Ishikawa (cell line): ENCODE measurements at regions not wholly inside any gene's neighbourhood (a gene's known extent, or its start where the extent isn't known, plus 50 kb on each side); places are given as distances from the start of the nearest gene placed in this dataset.

Experiments
- CEBPB ChIP-seq: IDR thresholded peaks from 2 replicates; pipeline ENCODE4 v1.6.1; 2012
- CREB1 ChIP-seq: IDR thresholded peaks from 2 replicates; pipeline ENCODE4 v1.6.1; 2012; ENCODE audit warnings: low read depth
- EGR1 ChIP-seq: IDR thresholded peaks from 2 replicates; pipeline ENCODE4 v1.6.1; 2012
- EP300 ChIP-seq: IDR thresholded peaks from 2 replicates; pipeline ENCODE4 v1.6.1; 2012; ENCODE audit warnings: borderline replicate concordance
- FOXM1 ChIP-seq: IDR thresholded peaks from 2 replicates; pipeline ENCODE4 v1.6.1; 2012; ENCODE audit warnings: low read depth, borderline replicate concordance
- NFIC ChIP-seq: IDR thresholded peaks from 2 replicates; pipeline ENCODE4 v1.6.1; 2012
- RAD21 ChIP-seq: IDR thresholded peaks from 2 replicates; pipeline ENCODE4 v1.6.1; 2012; ENCODE audit warnings: low read depth
- TAF1 ChIP-seq: IDR thresholded peaks from 2 replicates; pipeline ENCODE4 v1.6.1; 2012; ENCODE audit warnings: low read depth, mild to moderate bottlenecking
- TCF12 ChIP-seq: IDR thresholded peaks from 2 replicates; pipeline ENCODE4 v1.6.1; 2012; ENCODE audit warnings: low read depth
- TEAD4 ChIP-seq: IDR thresholded peaks from 2 replicates; pipeline ENCODE4 v1.6.1; 2012
- YY1 ChIP-seq: IDR thresholded peaks from 2 replicates; pipeline ENCODE4 v1.6.1; 2012; ENCODE audit warnings: low read depth
- ZBTB7A ChIP-seq: IDR thresholded peaks from 2 replicates; pipeline ENCODE4 v1.6.1; 2012; ENCODE audit warnings: low read depth
- TF ChIP-seq, protein P1 (sequence below): IDR thresholded peaks from 2 replicates; pipeline ENCODE4 v1.6.1; 2012
- TF ChIP-seq, protein P2 (sequence below): IDR thresholded peaks from 2 replicates; pipeline ENCODE4 v1.6.1; 2012; ENCODE audit warnings: low read depth, mild to moderate bottlenecking
- TF ChIP-seq, protein P3 (sequence below): IDR thresholded peaks from 2 replicates; pipeline ENCODE4 v1.6.1; 2012

GRCh38 chr7:69062020-69062765, 536.1 kb upstream of the AUTS2 start:
- TF ChIP-seq EP300 (no peak), EGR1 (no peak), FOXM1 (no peak)
- TF ChIP-seq, protein P1, sequence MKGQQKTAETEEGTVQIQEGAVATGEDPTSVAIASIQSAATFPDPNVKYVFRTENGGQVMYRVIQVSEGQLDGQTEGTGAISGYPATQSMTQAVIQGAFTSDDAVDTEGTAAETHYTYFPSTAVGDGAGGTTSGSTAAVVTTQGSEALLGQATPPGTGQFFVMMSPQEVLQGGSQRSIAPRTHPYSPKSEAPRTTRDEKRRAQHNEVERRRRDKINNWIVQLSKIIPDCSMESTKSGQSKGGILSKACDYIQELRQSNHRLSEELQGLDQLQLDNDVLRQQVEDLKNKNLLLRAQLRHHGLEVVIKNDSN: no peak
- TF ChIP-seq, protein P2, sequence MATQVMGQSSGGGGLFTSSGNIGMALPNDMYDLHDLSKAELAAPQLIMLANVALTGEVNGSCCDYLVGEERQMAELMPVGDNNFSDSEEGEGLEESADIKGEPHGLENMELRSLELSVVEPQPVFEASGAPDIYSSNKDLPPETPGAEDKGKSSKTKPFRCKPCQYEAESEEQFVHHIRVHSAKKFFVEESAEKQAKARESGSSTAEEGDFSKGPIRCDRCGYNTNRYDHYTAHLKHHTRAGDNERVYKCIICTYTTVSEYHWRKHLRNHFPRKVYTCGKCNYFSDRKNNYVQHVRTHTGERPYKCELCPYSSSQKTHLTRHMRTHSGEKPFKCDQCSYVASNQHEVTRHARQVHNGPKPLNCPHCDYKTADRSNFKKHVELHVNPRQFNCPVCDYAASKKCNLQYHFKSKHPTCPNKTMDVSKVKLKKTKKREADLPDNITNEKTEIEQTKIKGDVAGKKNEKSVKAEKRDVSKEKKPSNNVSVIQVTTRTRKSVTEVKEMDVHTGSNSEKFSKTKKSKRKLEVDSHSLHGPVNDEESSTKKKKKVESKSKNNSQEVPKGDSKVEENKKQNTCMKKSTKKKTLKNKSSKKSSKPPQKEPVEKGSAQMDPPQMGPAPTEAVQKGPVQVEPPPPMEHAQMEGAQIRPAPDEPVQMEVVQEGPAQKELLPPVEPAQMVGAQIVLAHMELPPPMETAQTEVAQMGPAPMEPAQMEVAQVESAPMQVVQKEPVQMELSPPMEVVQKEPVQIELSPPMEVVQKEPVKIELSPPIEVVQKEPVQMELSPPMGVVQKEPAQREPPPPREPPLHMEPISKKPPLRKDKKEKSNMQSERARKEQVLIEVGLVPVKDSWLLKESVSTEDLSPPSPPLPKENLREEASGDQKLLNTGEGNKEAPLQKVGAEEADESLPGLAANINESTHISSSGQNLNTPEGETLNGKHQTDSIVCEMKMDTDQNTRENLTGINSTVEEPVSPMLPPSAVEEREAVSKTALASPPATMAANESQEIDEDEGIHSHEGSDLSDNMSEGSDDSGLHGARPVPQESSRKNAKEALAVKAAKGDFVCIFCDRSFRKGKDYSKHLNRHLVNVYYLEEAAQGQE: no peak

DNA sequence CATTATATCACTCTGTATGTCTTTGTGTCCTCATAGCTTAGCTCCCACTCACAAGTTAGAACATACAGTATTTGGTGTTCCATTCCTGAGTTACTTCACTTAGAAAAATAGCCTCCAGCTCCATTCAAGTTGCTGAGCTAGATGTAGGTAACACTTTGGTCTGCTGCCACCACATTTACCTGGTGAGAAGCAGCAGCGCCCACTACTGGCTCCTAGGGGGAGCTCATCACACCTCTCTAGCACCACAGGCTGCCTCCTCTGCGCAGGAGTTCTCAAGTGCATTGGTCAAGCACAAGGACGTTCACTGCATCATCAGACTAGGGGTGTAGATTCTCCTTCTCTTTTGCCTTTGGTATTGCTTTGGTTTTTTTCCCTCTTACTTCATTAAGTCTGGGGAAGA, 530.9 kb upstream of the AUTS2 start:
- TF ChIP-seq NFIC (no peak), TEAD4 (no peak)
- TF ChIP-seq, protein P3, sequence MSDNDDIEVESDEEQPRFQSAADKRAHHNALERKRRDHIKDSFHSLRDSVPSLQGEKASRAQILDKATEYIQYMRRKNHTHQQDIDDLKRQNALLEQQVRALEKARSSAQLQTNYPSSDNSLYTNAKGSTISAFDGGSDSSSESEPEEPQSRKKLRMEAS: no peak

DNA sequence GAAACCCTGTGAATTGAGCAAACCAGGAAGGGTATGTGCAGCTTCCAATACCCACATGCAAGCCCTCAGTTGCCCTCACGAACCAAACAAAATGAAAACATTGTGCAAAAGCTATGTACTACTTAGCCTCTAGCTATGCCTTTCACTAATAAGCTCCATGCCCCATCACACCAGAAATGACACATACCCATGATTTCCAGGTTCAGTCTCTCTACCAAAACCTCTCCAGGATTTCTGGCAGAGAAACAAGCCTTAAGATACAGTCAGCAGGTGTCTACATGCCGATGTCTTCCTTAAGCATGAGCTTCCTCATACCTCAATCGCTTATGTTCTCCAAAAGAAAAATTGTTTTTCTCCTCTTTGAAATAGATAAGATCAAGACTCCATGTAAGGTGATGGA, 527.8 kb upstream of the AUTS2 start:
- TF ChIP-seq TCF12 (no peak), EP300 (no peak), EGR1 (no peak), ZBTB7A (no peak), CREB1 (no peak), TEAD4 (no peak), RAD21 (no peak), FOXM1 (no peak), TAF1 (no peak), CEBPB (no peak), YY1 (no peak), NFIC (no peak)
- TF ChIP-seq, protein P2: no peak
- TF ChIP-seq, protein P1: no peak
- TF ChIP-seq, protein P3: no peak

- TF ChIP-seq, protein P2: no peak
- TF ChIP-seq TAF1: no peak
These were observed 521.7 kb upstream of the AUTS2 start for GRCh38 chr7:69076566-69076965.

- TF ChIP-seq TAF1: no peak
- TF ChIP-seq TEAD4: no peak
- TF ChIP-seq NFIC: no peak
- TF ChIP-seq TCF12: no peak
- TF ChIP-seq FOXM1: no peak
- TF ChIP-seq, protein P3: no peak
- no peak for TF ChIP-seq EP300
- no peak for TF ChIP-seq ZBTB7A
- no peak for TF ChIP-seq RAD21
- TF ChIP-seq, protein P1: no peak
- TF ChIP-seq, protein P2: no peak
- no peak for TF ChIP-seq CREB1
- TF ChIP-seq EGR1: no peak
- no peak for TF ChIP-seq YY1
- no peak for TF ChIP-seq CEBPB
These were observed 519.1 kb upstream of the AUTS2 start for GRCh38 chr7:69078997-69079769.
